Bone marrow (tissue), 2 donors: ENCODE measurements at regions not wholly inside any gene's neighbourhood (a gene's known extent, or its start where the extent isn't known, plus 50 kb on each side); places are given as distances from the start of the nearest gene placed in this dataset.

ENCODE experiments used
- DNase-seq, 2 donors: peaks; one replicate each; lab custom pipeline; 2025; lab: John Stamatoyannopoulos, UW

GRCh38 chr2:7888876-7889275, 793.0 kb upstream of the ID2 start:
- DNase-seq: no peak

GRCh38 chr2:7891312-7891711, 790.5 kb upstream of the ID2 start:
- DNase-seq: no peak

DNA sequence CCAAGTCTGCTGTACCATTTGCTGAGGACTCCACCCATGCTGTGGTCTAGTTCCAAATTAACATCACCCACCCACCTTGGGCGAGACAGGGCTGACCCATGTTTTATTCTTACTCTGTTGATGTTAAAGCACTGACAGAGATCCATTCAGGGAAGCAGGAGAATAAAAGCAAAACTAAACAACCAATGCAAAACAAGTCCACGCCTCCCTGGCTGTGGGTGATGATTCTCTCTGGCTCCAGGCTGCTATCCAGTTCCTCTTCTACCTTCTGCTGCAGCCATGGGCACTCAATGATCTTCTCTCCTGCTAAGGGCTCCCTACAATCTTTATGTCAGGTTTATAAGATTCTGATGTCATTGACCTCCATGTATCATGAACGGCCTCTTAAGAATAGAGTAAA, 786.6 kb upstream of the ID2 start:
- DNase-seq: peak in 1 of 2 donors; percentile 22

- DNase-seq: peak in 1 of 2 donors; percentile 32
These were observed 784.8 kb upstream of the ID2 start for GRCh38 chr2:7896940-7897487.

DNA sequence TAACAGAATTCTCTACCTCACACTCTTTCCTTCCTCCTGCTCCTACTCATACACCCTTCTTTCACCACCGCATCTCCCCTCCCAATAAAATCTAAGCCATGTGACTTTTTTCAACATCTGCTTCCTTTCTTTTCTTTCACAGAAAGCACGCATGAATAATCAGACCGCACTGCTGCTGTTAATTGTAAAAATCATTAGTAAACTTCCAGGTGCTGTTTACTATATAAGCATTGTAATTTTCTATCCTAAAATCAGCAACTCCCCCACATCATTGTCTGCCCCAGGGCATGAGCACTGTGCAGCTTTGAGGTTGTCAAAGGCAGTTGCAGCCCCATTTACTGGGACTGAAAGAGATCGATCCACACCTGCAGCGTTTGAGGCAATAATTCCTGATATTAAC, 782.6 kb upstream of the ID2 start:
- DNase-seq: peak in 1 of 2 donors; percentile 78

- DNase-seq: peak in 1 of 2 donors; percentile 11
These were observed 781.9 kb upstream of the ID2 start for GRCh38 chr2:7899923-7900322.

- peak in 1 of 2 donors; percentile 69 for DNase-seq
These were observed 781.3 kb upstream of the ID2 start for GRCh38 chr2:7900593-7900992.

- DNase-seq: no peak
These were observed 779.5 kb upstream of the ID2 start for GRCh38 chr2:7902251-7902765.

DNA sequence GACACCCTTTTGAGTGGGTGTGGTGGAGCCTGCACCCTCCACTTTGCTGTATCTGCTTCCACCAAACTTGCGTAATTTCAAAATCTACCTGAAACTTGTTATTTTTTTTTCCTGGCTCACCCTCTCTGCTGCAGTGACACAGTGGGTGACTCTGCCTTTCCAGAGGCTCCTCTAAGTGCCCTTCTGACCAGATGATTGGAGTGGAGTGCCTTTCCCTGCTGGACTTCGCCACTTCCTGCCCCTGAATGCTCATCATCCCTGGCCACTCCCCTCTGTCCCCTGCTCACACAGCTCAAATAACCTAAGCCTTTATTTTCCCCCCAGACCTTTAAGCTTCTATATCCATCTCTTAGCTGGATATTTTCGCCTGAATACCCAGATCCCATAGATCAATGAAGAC, 777.5 kb upstream of the ID2 start:
- DNase-seq: no peak

- no peak for DNase-seq
These were observed 776.1 kb upstream of the ID2 start for GRCh38 chr2:7905756-7906155.

GRCh38 chr2:7906431-7906830, 775.4 kb upstream of the ID2 start:
- no peak for DNase-seq

DNA sequence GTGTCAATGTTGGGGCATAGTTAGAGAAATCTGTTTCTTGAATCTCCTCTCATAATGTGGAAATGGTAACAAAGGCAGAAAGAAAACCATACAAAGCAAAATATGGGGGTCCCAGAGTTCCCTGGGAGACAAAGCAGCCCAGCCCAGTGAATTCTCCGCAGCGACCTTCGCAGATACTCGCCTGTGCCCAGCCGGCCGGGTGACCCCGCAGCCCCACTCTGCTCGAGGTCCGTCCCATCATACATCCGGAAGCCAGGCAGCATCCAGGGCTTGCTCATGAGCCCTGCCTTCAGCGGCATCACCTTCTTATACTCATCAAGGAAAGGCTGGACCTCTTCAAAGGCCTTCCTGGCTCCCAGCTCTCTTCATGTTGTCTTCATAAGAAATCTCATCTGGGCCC, 774.8 kb upstream of the ID2 start:
- no peak for DNase-seq

- no peak for DNase-seq
These were observed 771.1 kb upstream of the ID2 start for GRCh38 chr2:7910752-7911151.

DNA sequence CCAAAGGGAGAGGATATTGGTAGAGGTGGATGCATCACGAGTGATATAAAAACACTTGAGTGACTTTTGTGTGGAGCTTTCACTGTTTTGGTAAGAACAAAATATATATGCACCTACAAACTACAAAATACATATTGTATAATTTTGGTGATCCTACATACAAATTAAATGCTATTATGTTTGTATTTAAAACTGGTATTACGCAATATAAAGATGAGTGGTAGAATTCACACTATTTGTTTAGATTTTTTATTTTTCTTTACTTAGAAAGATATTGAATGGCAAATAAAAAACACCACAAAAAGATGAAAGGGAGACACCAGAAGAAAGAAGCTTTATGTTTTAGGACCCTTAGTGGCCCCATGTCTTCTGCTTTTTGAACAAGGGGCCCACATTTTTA, 770.7 kb upstream of the ID2 start:
- no peak for DNase-seq

GRCh38 chr2:7913974-7914373, 767.9 kb upstream of the ID2 start:
- no peak for DNase-seq

DNA sequence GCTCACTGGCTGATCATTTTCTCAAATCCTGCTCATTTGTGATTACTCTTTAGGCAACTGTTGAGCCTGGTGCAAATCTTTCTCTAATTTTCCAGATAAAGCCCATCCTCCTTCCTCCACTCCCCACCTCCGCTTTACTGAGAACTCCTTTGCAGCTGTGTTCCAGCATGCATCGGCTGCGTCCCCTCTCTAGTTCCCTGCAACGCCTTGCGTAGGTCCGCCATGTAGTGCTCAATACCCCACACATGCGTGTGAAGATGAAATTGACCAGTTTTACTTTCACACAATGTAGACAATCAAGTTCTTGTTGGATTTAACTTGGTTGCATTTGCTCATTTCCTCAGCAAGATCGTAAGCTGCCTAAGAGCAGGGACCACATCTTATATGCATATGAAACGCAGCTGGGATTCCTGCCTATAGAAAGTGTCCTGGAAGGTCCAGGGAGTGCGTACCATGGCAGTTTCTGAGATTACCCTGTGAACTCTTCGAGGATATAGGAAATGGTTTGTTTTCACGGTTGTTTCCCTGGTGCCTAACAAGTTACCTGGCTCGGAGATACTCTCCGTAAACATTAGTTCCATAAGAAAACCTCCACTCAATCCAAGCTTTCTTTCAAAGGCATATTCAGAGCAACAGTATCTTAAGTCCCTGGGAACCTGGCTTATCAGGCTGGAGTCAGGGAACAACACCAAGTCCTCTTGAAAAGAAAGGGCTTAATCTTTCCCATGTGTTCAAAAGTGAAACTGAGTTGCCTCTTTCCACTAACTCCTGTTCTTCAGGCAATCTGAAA, 766.4 kb upstream of the ID2 start:
- no peak for DNase-seq

DNA sequence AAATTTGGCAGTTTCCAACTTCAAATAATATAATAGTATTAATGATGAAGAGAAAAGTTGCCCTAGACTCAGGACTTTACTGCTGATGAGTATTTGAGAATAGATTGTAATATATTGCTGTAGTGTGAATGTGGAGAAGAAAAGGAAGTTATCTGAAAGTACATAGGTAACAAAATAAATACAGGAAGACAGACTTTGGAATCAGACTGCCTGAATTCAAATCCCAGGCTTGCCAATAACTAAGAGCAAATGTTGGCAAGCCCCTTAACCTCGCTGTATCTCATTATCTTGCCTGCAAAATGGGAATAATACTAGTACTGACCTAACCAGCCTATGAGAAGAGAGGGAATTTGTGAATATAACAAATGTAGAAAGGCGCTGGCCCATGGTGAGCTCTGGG, 765.2 kb upstream of the ID2 start:
- DNase-seq: no peak

DNA sequence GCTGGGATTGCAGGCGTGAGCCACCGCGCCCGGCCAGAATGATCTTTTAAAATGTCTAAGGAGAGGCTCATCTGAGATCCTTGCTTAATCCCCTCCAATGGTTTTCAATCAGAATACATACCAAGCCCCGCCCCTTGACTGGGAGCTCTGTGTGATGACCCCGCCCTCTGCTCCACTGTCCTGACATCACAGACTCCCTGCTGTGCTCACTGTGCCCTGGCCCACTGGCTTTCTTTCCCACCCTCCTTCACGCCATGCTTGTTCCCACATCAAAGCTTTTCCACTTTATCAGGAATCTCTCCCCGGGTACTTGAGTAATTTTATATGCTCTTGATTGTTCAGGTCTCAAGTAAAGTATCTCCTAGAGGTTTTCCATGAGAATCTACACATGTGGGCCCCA, 762.3 kb upstream of the ID2 start:
- DNase-seq: no peak

GRCh38 chr2:7924023-7924762, 757.7 kb upstream of the ID2 start:
- DNase-seq: no peak

- no peak for DNase-seq
These were observed 756.4 kb upstream of the ID2 start for GRCh38 chr2:7925506-7925905.

- no peak for DNase-seq
These were observed 754.2 kb upstream of the ID2 start for GRCh38 chr2:7927691-7928090.

GRCh38 chr2:7929281-7929680, 752.6 kb upstream of the ID2 start:
- no peak for DNase-seq
